Endothelial cell of umbilical vein (primary cell): ENCODE measurements at regions not wholly inside any gene's neighbourhood (a gene's known extent, or its start where the extent isn't known, plus 50 kb on each side); places are given as distances from the start of the nearest gene placed in this dataset.

ENCODE experiments used
- BruUV-seq: library from RNA; stranded (reverse); fragments of 400-500 nt; replicated peaks from 2 replicates; lab custom pipeline; 2021; lab: Mats Ljungman, UMichigan
- CTCF ChIA-PET: fragments of 300-600, 350-600 bp; sonication (Branson Sonifier 250); formaldehyde crosslinking; loops from one replicate; lab custom pipeline; 2021; ENCODE audit warnings: antibody characterized with exemption, inconsistent platforms; lab: Charles Lee
- POLR2A ChIA-PET: fragments of 300-600, 350-600 bp; sonication (Branson Sonifier 250); formaldehyde crosslinking; loops from one replicate; lab custom pipeline; 2021; ENCODE audit warnings: antibody characterized with exemption, inconsistent platforms; lab: Charles Lee
- DNase-seq: peaks from one replicate; pipeline ENCODE4 v3.0.0-alpha.2; 2011; ENCODE audit warnings: low read depth, low spot score
- FAIRE-seq: peaks from 2 replicates; lab custom pipeline; 2011; peaks lifted over from hg19 to GRCh38; lab: Jason Lieb, UNC
- H2AFZ ChIP-seq: 2 replicates; pipeline ENCODE4 v1.6.0; 2012; ENCODE audit warnings: low read depth, low read length, control low read depth, inconsistent platforms
- H3K27ac ChIP-seq: 2 replicates; pipeline ENCODE4 v1.5.1; 2011; ENCODE audit warnings: low read depth, mild to moderate bottlenecking, control low read depth, low read length, moderate library complexity; ENCODE audit not compliant: insufficient read depth
- H3K27me3 ChIP-seq, 2 experiments: 2 replicates each; pipeline versions ENCODE4 v1.6.0 to v1.6.1; 2011; ENCODE audit warnings: low read length in 2 of 2, mixed read lengths in 1 of 2; ENCODE audit not compliant: control insufficient read depth in 2 of 2, insufficient read depth in 2 of 2
- H3K36me3 ChIP-seq, 2 experiments: 2 replicates in 1 of 2; 3 replicates in 1 of 2; pipeline ENCODE4 v1.5.1; 2011; ENCODE audit warnings: low read length in 2 of 2, mild to moderate bottlenecking in 1 of 2, moderate library complexity in 1 of 2; ENCODE audit not compliant: control insufficient read depth in 2 of 2, insufficient read depth in 2 of 2; ENCODE audit errors: extremely low read depth in 1 of 2
- H3K4me1 ChIP-seq: 3 replicates; pipeline ENCODE4 v1.5.1; 2011; ENCODE audit warnings: mild to moderate bottlenecking, low read length; ENCODE audit not compliant: control insufficient read depth, insufficient read depth; ENCODE audit errors: extremely low read depth
- H3K4me2 ChIP-seq: 2 replicates; pipeline ENCODE4 v1.6.1; 2011; ENCODE audit warnings: low read length, control low read depth, mixed read lengths; ENCODE audit not compliant: insufficient read depth
- H3K4me3 ChIP-seq, 3 experiments: fragments of 200-600 bp in 1 of 3; sonication (generic), shearing (Covaris generic) in 1 of 3; replicated peaks in 1 of 3; 2 replicates each; pipeline ENCODE4 v1.5.1; 2011 to 2016; ENCODE audit warnings: control low read depth in 3 of 3, low read length in 3 of 3, mild to moderate bottlenecking in 2 of 3, inconsistent platforms in 1 of 3, low read depth in 1 of 3, moderate library complexity in 1 of 3; ENCODE audit not compliant: insufficient read depth in 1 of 3
- H3K79me2 ChIP-seq: 2 replicates; pipeline ENCODE4 v1.6.0; 2012; ENCODE audit warnings: low read length, inconsistent platforms; ENCODE audit not compliant: control insufficient read depth, insufficient read depth
- H3K9ac ChIP-seq: replicated peaks from 2 replicates; pipeline ENCODE3; 2011; ENCODE audit warnings: low read length, control low read depth; ENCODE audit not compliant: insufficient read depth; ENCODE audit errors: extremely low read depth
- H3K9me1 ChIP-seq: replicated peaks from 3 replicates; pipeline ENCODE4 v1.6.0; 2011; ENCODE audit warnings: mild to moderate bottlenecking, low read length; ENCODE audit not compliant: control insufficient read depth, insufficient read depth; ENCODE audit errors: extremely low read depth
- H3K9me3 ChIP-seq: replicated peaks from 2 replicates; pipeline ENCODE4 v1.5.1; 2012; ENCODE audit warnings: low read length, inconsistent platforms; ENCODE audit not compliant: control insufficient read depth, insufficient read depth
- H4K20me1 ChIP-seq: replicated peaks from 2 replicates; pipeline ENCODE3; 2011; ENCODE audit warnings: mild to moderate bottlenecking, low read length; ENCODE audit not compliant: control insufficient read depth, insufficient read depth; ENCODE audit errors: extremely low read depth
- EZH2 ChIP-seq: IDR thresholded peaks from 2 replicates; pipeline ENCODE4 v1.6.1; 2012; ENCODE audit warnings: borderline replicate concordance, low read depth, mild to moderate bottlenecking, moderate library complexity, low read length, inconsistent platforms; ENCODE audit not compliant: severe bottlenecking
- FOS ChIP-seq: IDR thresholded peaks from 2 replicates; pipeline ENCODE4 v1.6.1; 2011; ENCODE audit warnings: mild to moderate bottlenecking, low read length, moderate library complexity, borderline replicate concordance; ENCODE audit not compliant: insufficient read depth
- GATA2 ChIP-seq: IDR thresholded peaks from 2 replicates; pipeline ENCODE4 v1.7.0; 2011; ENCODE audit warnings: low read depth, mild to moderate bottlenecking, moderate library complexity, mixed read lengths, low read length; ENCODE audit not compliant: insufficient read length, insufficient read depth
- JUN ChIP-seq: IDR thresholded peaks from 2 replicates; pipeline ENCODE4 v1.6.1; 2011; ENCODE audit warnings: borderline replicate concordance, low read depth; ENCODE audit not compliant: insufficient read length, insufficient read depth
- MYC ChIP-seq: IDR thresholded peaks from one replicate; pipeline ENCODE4 v1.6.1; 2011; ENCODE audit warnings: mild to moderate bottlenecking, low read depth, low read length
- POLR2A ChIP-seq: IDR thresholded peaks from 2 replicates; pipeline ENCODE4 v1.6.1; 2012; ENCODE audit warnings: low read depth, mild to moderate bottlenecking, control low read depth, low read length
- POLR2AphosphoS5 ChIP-seq: IDR thresholded peaks from 2 replicates; pipeline ENCODE4 v1.6.1; 2012; ENCODE audit warnings: low read depth, mild to moderate bottlenecking, control low read depth, low read length, moderate library complexity; ENCODE audit not compliant: insufficient read depth
- dilution Hi-C: fragments of 300-500 bp; cut with MboI; formaldehyde crosslinking; loops from one replicate; pipeline ENCODE4 v1.15.0; 2019; ENCODE audit warnings: low sequenced_read_pairs; ENCODE audit not compliant: extremely low pct_ligation_motif_present
- intact Hi-C: fragments of 100-400 bp; cut with micrococcal nuclease; formaldehyde crosslinking; loops from one replicate; pipeline ENCODE4 v1.10.0; 2022
- TF ChIP-seq, protein P1 (sequence below), 2 donors: IDR thresholded peaks; 1 replicate in 1 of 2; 2 replicates in 1 of 2; pipeline ENCODE4 v1.5.1; 2011; ENCODE audit warnings: low read length in 2 of 2, mild to moderate bottlenecking in 2 of 2, moderate library complexity in 2 of 2, control low read depth in 1 of 2, inconsistent platforms in 1 of 2, low read depth in 1 of 2; ENCODE audit not compliant: insufficient read depth in 1 of 2; ENCODE audit errors: extremely low read depth in 1 of 2
- TF ChIP-seq, protein P2 (sequence below): IDR thresholded peaks from 2 replicates; pipeline ENCODE4 v1.6.1; 2011; ENCODE audit not compliant: insufficient read depth, insufficient read length

DNA sequence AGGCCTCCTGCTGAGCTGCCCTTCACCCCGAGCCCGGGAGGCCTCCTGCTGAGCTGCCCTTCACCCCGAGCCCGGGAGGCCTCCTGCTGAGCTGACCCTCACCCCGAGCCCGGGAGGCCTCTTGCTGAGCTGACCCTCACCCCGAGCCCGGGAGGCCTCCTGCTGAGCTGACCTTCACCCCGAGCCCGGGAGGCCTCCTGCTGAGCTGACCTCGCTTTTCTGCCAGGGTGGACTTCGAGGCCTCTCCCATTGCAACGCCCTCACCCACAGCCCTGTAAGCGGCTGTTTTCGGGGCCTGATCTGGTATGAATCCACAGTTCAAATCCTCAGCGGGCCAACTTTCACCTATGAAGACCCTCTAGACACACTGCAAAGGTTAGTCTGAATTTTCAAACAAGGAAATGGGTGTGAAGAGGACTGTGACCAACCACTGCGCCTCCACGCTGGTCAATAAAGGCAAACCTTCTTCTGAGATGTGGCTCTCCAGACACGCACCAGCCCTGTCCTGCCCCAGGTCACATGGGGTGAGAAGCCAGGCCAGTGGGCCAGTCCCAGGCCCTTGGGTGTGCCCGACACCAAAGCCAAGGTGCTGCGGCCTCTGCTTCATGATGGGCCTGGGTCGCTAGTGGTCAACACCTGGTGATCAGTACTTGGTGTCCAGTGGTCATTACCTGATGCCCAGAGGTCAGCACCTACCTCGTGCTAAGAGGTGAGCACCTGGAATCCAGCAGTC is 225.1 kb upstream of the SALL3 start:
- no peak for TF ChIP-seq GATA2
- TF ChIP-seq EZH2 = no peak
- no peak for TF ChIP-seq FOS
- TF ChIP-seq POLR2AphosphoS5 = no peak
- no peak for TF ChIP-seq JUN
- TF ChIP-seq, protein P1, sequence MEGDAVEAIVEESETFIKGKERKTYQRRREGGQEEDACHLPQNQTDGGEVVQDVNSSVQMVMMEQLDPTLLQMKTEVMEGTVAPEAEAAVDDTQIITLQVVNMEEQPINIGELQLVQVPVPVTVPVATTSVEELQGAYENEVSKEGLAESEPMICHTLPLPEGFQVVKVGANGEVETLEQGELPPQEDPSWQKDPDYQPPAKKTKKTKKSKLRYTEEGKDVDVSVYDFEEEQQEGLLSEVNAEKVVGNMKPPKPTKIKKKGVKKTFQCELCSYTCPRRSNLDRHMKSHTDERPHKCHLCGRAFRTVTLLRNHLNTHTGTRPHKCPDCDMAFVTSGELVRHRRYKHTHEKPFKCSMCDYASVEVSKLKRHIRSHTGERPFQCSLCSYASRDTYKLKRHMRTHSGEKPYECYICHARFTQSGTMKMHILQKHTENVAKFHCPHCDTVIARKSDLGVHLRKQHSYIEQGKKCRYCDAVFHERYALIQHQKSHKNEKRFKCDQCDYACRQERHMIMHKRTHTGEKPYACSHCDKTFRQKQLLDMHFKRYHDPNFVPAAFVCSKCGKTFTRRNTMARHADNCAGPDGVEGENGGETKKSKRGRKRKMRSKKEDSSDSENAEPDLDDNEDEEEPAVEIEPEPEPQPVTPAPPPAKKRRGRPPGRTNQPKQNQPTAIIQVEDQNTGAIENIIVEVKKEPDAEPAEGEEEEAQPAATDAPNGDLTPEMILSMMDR (IDR thresholded peaks at IDR 0.05; ENCODE audit: extremely low read depth in 1 of 2, insufficient read depth in 1 of 2, low read depth in 1 of 2, low read length in 2 of 2) = no peak
- TF ChIP-seq POLR2A = no peak
- no peak for TF ChIP-seq MYC
- TF ChIP-seq, protein P2, sequence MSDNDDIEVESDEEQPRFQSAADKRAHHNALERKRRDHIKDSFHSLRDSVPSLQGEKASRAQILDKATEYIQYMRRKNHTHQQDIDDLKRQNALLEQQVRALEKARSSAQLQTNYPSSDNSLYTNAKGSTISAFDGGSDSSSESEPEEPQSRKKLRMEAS = no peak
- no peaks in the 10 kb centered on the region for H3K4me1 ChIP-seq
- no peaks in the 10 kb centered on the region for H3K9me1 ChIP-seq
- dilution Hi-C loops = no loop called here
- H4K20me1 ChIP-seq = no peaks in the 10 kb centered on the region
- FAIRE-seq (no peak), DNase-seq (no peak)
- H3K9ac ChIP-seq = no peak overlapping the region
- intact Hi-C loops = no loop called here
- ChIA-PET POLR2A (no interaction called here), CTCF (no interaction called here)
- no peaks in the 10 kb centered on the region for H3K27me3 ChIP-seq
- no peak overlapping the region for H3K4me3 ChIP-seq
- H3K4me2 ChIP-seq = no peak overlapping the region
- H3K79me2 ChIP-seq = no peaks in the 10 kb centered on the region
- no peaks in the 10 kb centered on the region for H3K36me3 ChIP-seq
- no TSS peak for BruUV-seq
- H3K27ac ChIP-seq = no peak overlapping the region
- no peak overlapping the region for H2AFZ ChIP-seq
- peaks cover 7% of the 10 kb centered on the region for H3K9me3 ChIP-seq
